GM12878 (cell line): ENCODE measurements at regions not wholly inside any gene's neighbourhood (a gene's known extent, or its start where the extent isn't known, plus 50 kb on each side); places are given as distances from the start of the nearest gene placed in this dataset.

Source experiments
- ATAC-seq: fragments of 200-7000 bp; cut with Tn5 transposase; 3 replicates; pipeline ENCODE4 v1.9.1; 2020; ENCODE audit warnings: mild to moderate bottlenecking, moderate library complexity
- BruUV-seq: library from RNA; stranded (reverse); fragments of 400-500 nt; replicated peaks from 2 replicates; lab custom pipeline; 2021; lab: Mats Ljungman, UMichigan
- CTCF ChIA-PET: fragments of 300-600 bp; sonication (Branson Sonifier 250); formaldehyde crosslinking; extraction: SDS; loops from one replicate; lab custom pipeline; 2021; ENCODE audit warnings: inconsistent platforms; lab: Yijun Ruan, JAX
- POLR2A ChIA-PET: fragments of 350-600 bp; formaldehyde crosslinking; extraction: SDS; loops from one replicate; lab custom pipeline; 2021; ENCODE audit warnings: inconsistent platforms; lab: Charles Lee
- RAD21 ChIA-PET: fragments of 300-600 bp; sonication (Branson Sonifier 250); formaldehyde crosslinking; loops from one replicate; lab custom pipeline; 2023; ENCODE audit warnings: antibody characterized with exemption; ENCODE audit not compliant: unreplicated experiment; lab: Charles Lee
- SMC1A ChIA-PET: fragments of 300-600 bp; sonication (Branson Sonifier 250); formaldehyde crosslinking; loops from one replicate; lab custom pipeline; 2023; ENCODE audit not compliant: unreplicated experiment, uncharacterized antibody; lab: Charles Lee
- DNase-seq: peaks from one replicate; pipeline ENCODE4 v3.0.0-alpha.2; 2011; ENCODE audit warnings: low read depth, low spot score
- FAIRE-seq: peaks from 3 replicates; lab custom pipeline; 2011; peaks lifted over from hg19 to GRCh38; lab: Jason Lieb, UNC
- H2AFZ ChIP-seq: 2 replicates; pipeline ENCODE4 v1.6.0; 2011; ENCODE audit warnings: low read depth, low read length, control low read depth; ENCODE audit not compliant: control insufficient read depth
- H3K27ac ChIP-seq: 2 replicates; pipeline ENCODE4 v1.5.1; 2011; ENCODE audit warnings: control low read depth; ENCODE audit not compliant: control insufficient read depth, insufficient read depth
- H3K27me3 ChIP-seq, 2 experiments: replicated peaks in 1 of 2; 2 replicates each; pipeline versions ENCODE4 v1.6.0 to v1.6.1; 2011; ENCODE audit warnings: low read length in 1 of 2; ENCODE audit not compliant: control insufficient read depth in 2 of 2, insufficient read depth in 2 of 2
- H3K36me3 ChIP-seq, 2 experiments: 2 replicates each; pipeline ENCODE4 v1.5.1; 2011; ENCODE audit warnings: low read length in 1 of 2; ENCODE audit not compliant: control insufficient read depth in 2 of 2, insufficient read depth in 2 of 2
- H3K4me1 ChIP-seq: 2 replicates; pipeline ENCODE4 v1.6.1; 2011; ENCODE audit warnings: mild to moderate bottlenecking, low read length, moderate library complexity, mixed read lengths; ENCODE audit not compliant: control insufficient read depth, insufficient read depth
- H3K4me2 ChIP-seq: 2 replicates; pipeline ENCODE4 v1.6.0; 2011; ENCODE audit warnings: control low read depth; ENCODE audit not compliant: control insufficient read depth, insufficient read depth
- H3K4me3 ChIP-seq: fragments of 200-600 bp; sonication (generic); 2 replicates; pipeline ENCODE4 v1.5.1; 2016
- H3K79me2 ChIP-seq: 2 replicates; pipeline ENCODE4 v1.6.0; 2011; ENCODE audit warnings: low read length; ENCODE audit not compliant: control insufficient read depth, insufficient read depth
- H3K9ac ChIP-seq: 2 replicates; pipeline ENCODE4 v1.8.0; 2011; ENCODE audit warnings: low read length, control low read depth, mixed read lengths; ENCODE audit not compliant: control insufficient read depth, insufficient read depth
- H3K9me3 ChIP-seq: replicated peaks from 3 replicates; pipeline ENCODE4 v1.5.1; 2011; ENCODE audit warnings: mild to moderate bottlenecking, low read length; ENCODE audit not compliant: control insufficient read depth, insufficient read depth
- H4K20me1 ChIP-seq: 2 replicates; pipeline ENCODE4 v1.6.0; 2011; ENCODE audit not compliant: control insufficient read depth, insufficient read depth
- HDAC2 ChIP-seq: fragments of 200-600 bp; sonication (generic); IDR thresholded peaks from 2 replicates; pipeline ENCODE4 v1.6.1; 2017
- RAD21 ChIP-seq: IDR thresholded peaks from 2 replicates; pipeline ENCODE4 v1.6.1; 2011; ENCODE audit warnings: mild to moderate bottlenecking, low read depth, low read length, moderate library complexity; ENCODE audit not compliant: insufficient read depth
- WGBS: methylation state at CpG from one replicate; pipeline ENCODE4 v1.1.6; 2016; ENCODE audit warnings: low lambda C conversion rate; ENCODE audit not compliant: insufficient replicate concordance, insufficient coverage; ENCODE audit errors: missing lambda C conversion rate; 5-methylcytosine and 5-hydroxymethylcytosine counted together
- in situ Hi-C: fragments of 300-500 bp; cut with MboI; formaldehyde crosslinking; loops from 9 replicates; pipeline ENCODE4 v1.14.3; 2018; ENCODE audit warnings: mixed read lengths
- intact Hi-C: fragments of 100-400 bp; cut with micrococcal nuclease; formaldehyde crosslinking; loops from one replicate; pipeline ENCODE4 v1.14.2; 2022; ENCODE audit not compliant: unreplicated experiment
- TF ChIP-seq, protein P1 (sequence below), 3 experiments: IDR thresholded peaks in 2 of 3; conservative IDR thresholded peaks in 1 of 3; 2 replicates each; pipeline ENCODE4 v1.5.1; 2011; ENCODE audit warnings: low read depth in 3 of 3, low read length in 3 of 3, mild to moderate bottlenecking in 3 of 3, control low read depth in 2 of 3, moderate library complexity in 2 of 3, inconsistent platforms in 1 of 3, mixed read lengths in 1 of 3; ENCODE audit not compliant: control insufficient read depth in 2 of 3, insufficient read depth in 1 of 3; ENCODE audit errors: extremely low read depth in 1 of 3

GRCh38 chr5:101012880-101013279 lies 109.8 kb upstream of the ST8SIA4 start:
- no TSS peak for BruUV-seq
- Histone ChIP-seq H3K4me3 (no peak overlapping the region), H3K4me1 (peaks cover 8% of the 10 kb centered on the region), H3K27ac (no peak overlapping the region), H3K9ac (no peak overlapping the region), H3K36me3 (no peaks in the 10 kb centered on the region), H2AFZ (no peak overlapping the region), H3K79me2 (no peaks in the 10 kb centered on the region), H3K27me3 (no peaks in the 10 kb centered on the region), H3K9me3 (no peaks in the 10 kb centered on the region), H4K20me1 (no peaks in the 10 kb centered on the region), H3K4me2 (no peak overlapping the region)
- CTCF ChIA-PET = interaction anchor here (1.5 to 1.8 kb wide), 2 partner anchors 112 to 241 kb away, joined by 4 to 8 read pairs; no protein-coding TSS in a partner anchor
- no peak for ATAC-seq
- POLR2A ChIA-PET = no interaction called here
- FAIRE-seq = no peak
- intact Hi-C loops = no loop called here
- TF ChIP-seq RAD21 (0 out of 2 replicates have a peak, but pooled peaks have one; percentile 26), HDAC2 (no peak)
- TF ChIP-seq, protein P1, sequence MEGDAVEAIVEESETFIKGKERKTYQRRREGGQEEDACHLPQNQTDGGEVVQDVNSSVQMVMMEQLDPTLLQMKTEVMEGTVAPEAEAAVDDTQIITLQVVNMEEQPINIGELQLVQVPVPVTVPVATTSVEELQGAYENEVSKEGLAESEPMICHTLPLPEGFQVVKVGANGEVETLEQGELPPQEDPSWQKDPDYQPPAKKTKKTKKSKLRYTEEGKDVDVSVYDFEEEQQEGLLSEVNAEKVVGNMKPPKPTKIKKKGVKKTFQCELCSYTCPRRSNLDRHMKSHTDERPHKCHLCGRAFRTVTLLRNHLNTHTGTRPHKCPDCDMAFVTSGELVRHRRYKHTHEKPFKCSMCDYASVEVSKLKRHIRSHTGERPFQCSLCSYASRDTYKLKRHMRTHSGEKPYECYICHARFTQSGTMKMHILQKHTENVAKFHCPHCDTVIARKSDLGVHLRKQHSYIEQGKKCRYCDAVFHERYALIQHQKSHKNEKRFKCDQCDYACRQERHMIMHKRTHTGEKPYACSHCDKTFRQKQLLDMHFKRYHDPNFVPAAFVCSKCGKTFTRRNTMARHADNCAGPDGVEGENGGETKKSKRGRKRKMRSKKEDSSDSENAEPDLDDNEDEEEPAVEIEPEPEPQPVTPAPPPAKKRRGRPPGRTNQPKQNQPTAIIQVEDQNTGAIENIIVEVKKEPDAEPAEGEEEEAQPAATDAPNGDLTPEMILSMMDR (IDR thresholded peaks at IDR 0.05 in 2 of 3, conservative IDR thresholded peaks at IDR 0.05 in 1 of 3; ENCODE audit: control insufficient read depth in 2 of 3, extremely low read depth in 1 of 3, insufficient read depth in 1 of 3, low read depth in 3 of 3, low read length in 3 of 3) = peak in 1 of 3 experiments; percentile 16; a peak in 1 of 6 replicates
- SMC1A ChIA-PET = interaction anchor here (0.8 to 5.4 kb wide), 2 partner anchors 111 to 116 kb away, joined by 3 to 38 read pairs; partner anchors contain the start of gene ST8SIA4
- DNase-seq = no peak
- RAD21 ChIA-PET = interaction anchor here (5.4 kb wide), 1 partner anchor 110 kb away, joined by 46 read pairs; the partner anchor contains the start of gene ST8SIA4
- in situ Hi-C loops = no loop called here
- WGBS = 91% methylated on average over 2 of the region's 2 CpGs
